CD4-positive, alpha-beta T cell (primary cell): ENCODE measurements at regions not wholly inside any gene's neighbourhood (a gene's known extent, or its start where the extent isn't known, plus 50 kb on each side); places are given as distances from the start of the nearest gene placed in this dataset.

ENCODE experiments used
- ATAC-seq: fragments of 200-7000 bp; cut with Tn5 transposase; one replicate; pipeline ENCODE4 v1.10.0; 2022; ENCODE audit warnings: mild to moderate bottlenecking; ENCODE audit not compliant: poor library complexity
- CTCF ChIA-PET: fragments of 350-600 bp; sonication (Branson Sonifier 250); formaldehyde crosslinking; loops from one replicate; lab custom pipeline; 2021; ENCODE audit warnings: antibody characterized with exemption, inconsistent platforms; lab: Charles Lee
- POLR2A ChIA-PET: fragments of 350-600 bp; sonication (Branson Sonifier 250); formaldehyde crosslinking; loops from one replicate; lab custom pipeline; 2021; ENCODE audit warnings: antibody characterized with exemption, inconsistent platforms; lab: Charles Lee
- DNase-seq, 14 experiments: peaks; one replicate each; pipeline ENCODE4 v3.0.0-alpha.2; 2013 to 2020; ENCODE audit warnings: mixed read lengths in 2 of 14
- H3K27ac ChIP-seq, 2 donors: one replicate each; pipeline versions ENCODE4 v1.5.1 to v1.7.0; 2013; ENCODE audit warnings: low read length in 2 of 2, low read depth in 1 of 2, mild to moderate bottlenecking in 1 of 2
- H3K27me3 ChIP-seq, 2 experiments: 1 replicate in 1 of 2; 2 replicates in 1 of 2; pipeline versions ENCODE4 v1.6.1 to v1.7.0; 2013; ENCODE audit warnings: low read length in 2 of 2, control low read depth in 1 of 2, mild to moderate bottlenecking in 1 of 2, moderate library complexity in 1 of 2; ENCODE audit not compliant: insufficient read depth in 2 of 2, control insufficient read depth in 1 of 2
- H3K36me3 ChIP-seq: one replicate; pipeline ENCODE4 v1.6.1; 2013; ENCODE audit warnings: low read length, control low read depth; ENCODE audit not compliant: insufficient read depth
- H3K4me1 ChIP-seq: one replicate; pipeline ENCODE4 v1.6.1; 2013; ENCODE audit warnings: low read length, control low read depth; ENCODE audit not compliant: insufficient read depth
- H3K4me3 ChIP-seq: one replicate; pipeline ENCODE4 v1.5.1; 2013; ENCODE audit warnings: mild to moderate bottlenecking, low read length, moderate library complexity
- H3K9me3 ChIP-seq, 2 experiments: 1 replicate in 1 of 2; 2 replicates in 1 of 2; pipeline versions ENCODE4 v1.6.1 to v1.7.0; 2013; ENCODE audit warnings: low read length in 2 of 2, mild to moderate bottlenecking in 2 of 2, control low read depth in 1 of 2, moderate library complexity in 1 of 2; ENCODE audit not compliant: control insufficient read depth in 1 of 2, insufficient read depth in 1 of 2
- H3K27ac Mint-ChIP-seq: one replicate; pipeline ENCODE4 v1.8.0; 2020; ENCODE audit warnings: mixed read lengths
- H3K27me3 Mint-ChIP-seq: one replicate; pipeline ENCODE4 v1.8.0; 2021; ENCODE audit warnings: mixed read lengths
- H3K36me3 Mint-ChIP-seq: one replicate; pipeline ENCODE4 v1.8.0; 2021; ENCODE audit warnings: low read depth, mixed read lengths
- H3K4me1 Mint-ChIP-seq: one replicate; pipeline ENCODE4 v1.8.0; 2021; ENCODE audit warnings: low read depth, mixed read lengths
- H3K4me3 Mint-ChIP-seq: one replicate; pipeline ENCODE4 v1.8.0; 2020; ENCODE audit warnings: mild to moderate bottlenecking, mixed read lengths
- H3K9me3 Mint-ChIP-seq: one replicate; pipeline ENCODE4 v1.8.0; 2020; ENCODE audit warnings: mixed read lengths
- intact Hi-C, 2 experiments: fragments of 100-400 bp; cut with DNase I in 1 of 2; cut with micrococcal nuclease in 1 of 2; formaldehyde crosslinking; loops; one replicate each; pipeline versions ENCODE4 v1.15.1 to v1.9.0; 2023 to 2025; cut with DNase I, micrococcal nuclease
- TF ChIP-seq, protein P1 (sequence below): fragments of 200-600 bp; IDR thresholded peaks from one replicate; pipeline ENCODE4 v1.8.0; 2022; ENCODE audit warnings: antibody characterized with exemption, mild to moderate bottlenecking

DNA sequence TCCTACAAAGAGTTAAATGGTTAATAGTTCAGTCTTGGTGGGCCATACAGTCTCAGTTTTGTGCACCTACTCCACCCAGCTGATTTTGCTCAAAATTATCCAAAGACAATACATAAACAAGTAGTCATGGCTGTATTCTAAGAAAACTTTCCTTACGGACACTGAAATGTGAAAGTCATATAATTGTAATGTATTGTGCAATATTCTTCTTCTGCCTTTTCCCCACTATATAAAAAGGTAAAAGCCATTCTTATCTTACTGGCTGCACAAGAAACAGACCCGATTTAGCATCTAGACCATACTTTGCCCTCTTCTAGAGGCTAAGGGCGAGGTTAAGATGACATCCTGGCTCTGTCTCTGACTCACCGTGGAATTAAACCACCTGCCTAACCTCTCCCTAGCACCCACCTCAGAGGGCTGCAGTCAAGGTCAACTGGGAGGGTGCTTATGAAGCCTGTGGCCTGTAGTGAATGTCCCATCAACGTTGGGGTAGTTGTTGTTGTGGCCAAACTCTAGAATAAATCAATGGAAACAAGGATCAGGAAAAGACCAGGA, 63.8 kb upstream of the DOCK1 start:
- Mint-ChIP-seq H3K4me3 (no peak overlapping the region), H3K27me3 (peaks cover 5% of the 10 kb centered on the region), H3K27ac (no peak overlapping the region), H3K36me3 (no peaks in the 10 kb centered on the region), H3K9me3 (no peaks in the 10 kb centered on the region), H3K4me1 (no peaks in the 10 kb centered on the region)
- POLR2A ChIA-PET: no interaction called here
- H3K27me3 ChIP-seq: no peaks in the 10 kb centered on the region
- no peak overlapping the region for H3K4me3 ChIP-seq
- intact Hi-C loops: no loop called here
- H3K27ac ChIP-seq: no peak overlapping the region
- CTCF ChIA-PET: no interaction called here
- peaks cover 0 to 16% of the 10 kb centered on the region in 2 experiments for H3K9me3 ChIP-seq
- DNase-seq: no peak
- no peaks in the 10 kb centered on the region for H3K4me1 ChIP-seq
- H3K36me3 ChIP-seq: no peaks in the 10 kb centered on the region
- TF ChIP-seq, protein P1, sequence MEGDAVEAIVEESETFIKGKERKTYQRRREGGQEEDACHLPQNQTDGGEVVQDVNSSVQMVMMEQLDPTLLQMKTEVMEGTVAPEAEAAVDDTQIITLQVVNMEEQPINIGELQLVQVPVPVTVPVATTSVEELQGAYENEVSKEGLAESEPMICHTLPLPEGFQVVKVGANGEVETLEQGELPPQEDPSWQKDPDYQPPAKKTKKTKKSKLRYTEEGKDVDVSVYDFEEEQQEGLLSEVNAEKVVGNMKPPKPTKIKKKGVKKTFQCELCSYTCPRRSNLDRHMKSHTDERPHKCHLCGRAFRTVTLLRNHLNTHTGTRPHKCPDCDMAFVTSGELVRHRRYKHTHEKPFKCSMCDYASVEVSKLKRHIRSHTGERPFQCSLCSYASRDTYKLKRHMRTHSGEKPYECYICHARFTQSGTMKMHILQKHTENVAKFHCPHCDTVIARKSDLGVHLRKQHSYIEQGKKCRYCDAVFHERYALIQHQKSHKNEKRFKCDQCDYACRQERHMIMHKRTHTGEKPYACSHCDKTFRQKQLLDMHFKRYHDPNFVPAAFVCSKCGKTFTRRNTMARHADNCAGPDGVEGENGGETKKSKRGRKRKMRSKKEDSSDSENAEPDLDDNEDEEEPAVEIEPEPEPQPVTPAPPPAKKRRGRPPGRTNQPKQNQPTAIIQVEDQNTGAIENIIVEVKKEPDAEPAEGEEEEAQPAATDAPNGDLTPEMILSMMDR: no peak
- no peak for ATAC-seq

DNA sequence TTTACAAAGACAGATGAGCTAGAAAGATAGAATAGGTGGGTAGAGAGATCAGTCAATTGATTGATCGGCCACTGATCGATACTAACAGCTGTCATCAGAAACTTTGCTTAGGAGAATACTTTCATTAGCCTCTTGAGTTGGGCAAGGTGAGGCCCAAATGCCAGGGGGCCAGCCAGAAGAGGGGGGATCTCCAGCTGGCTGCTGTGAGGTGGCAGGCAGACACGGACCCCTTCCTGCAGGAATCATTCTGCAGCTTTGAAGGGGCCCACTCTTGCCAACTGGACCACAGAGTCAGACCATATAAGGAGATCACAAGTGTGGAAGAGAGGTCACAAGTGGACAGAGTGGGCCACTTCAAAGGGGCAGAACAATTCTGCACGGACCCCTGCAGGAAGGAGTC, 62.9 kb upstream of the DOCK1 start:
- peaks cover 0 to 18% of the 10 kb centered on the region in 2 experiments for H3K9me3 ChIP-seq
- ATAC-seq (no peak), DNase-seq (no peak)
- H3K4me1 ChIP-seq: no peaks in the 10 kb centered on the region
- H3K27ac ChIP-seq: no peak overlapping the region
- TF ChIP-seq, protein P1: no peak
- intact Hi-C loops: no loop called here
- no peaks in the 10 kb centered on the region for H3K27me3 ChIP-seq
- CTCF ChIA-PET: no interaction called here
- H3K36me3 ChIP-seq: no peaks in the 10 kb centered on the region
- Mint-ChIP-seq H3K4me1 (no peaks in the 10 kb centered on the region), H3K36me3 (no peaks in the 10 kb centered on the region), H3K27me3 (no peaks in the 10 kb centered on the region), H3K4me3 (no peak overlapping the region), H3K27ac (no peak overlapping the region), H3K9me3 (no peaks in the 10 kb centered on the region)
- POLR2A ChIA-PET: no interaction called here
- H3K4me3 ChIP-seq: no peak overlapping the region

DNA sequence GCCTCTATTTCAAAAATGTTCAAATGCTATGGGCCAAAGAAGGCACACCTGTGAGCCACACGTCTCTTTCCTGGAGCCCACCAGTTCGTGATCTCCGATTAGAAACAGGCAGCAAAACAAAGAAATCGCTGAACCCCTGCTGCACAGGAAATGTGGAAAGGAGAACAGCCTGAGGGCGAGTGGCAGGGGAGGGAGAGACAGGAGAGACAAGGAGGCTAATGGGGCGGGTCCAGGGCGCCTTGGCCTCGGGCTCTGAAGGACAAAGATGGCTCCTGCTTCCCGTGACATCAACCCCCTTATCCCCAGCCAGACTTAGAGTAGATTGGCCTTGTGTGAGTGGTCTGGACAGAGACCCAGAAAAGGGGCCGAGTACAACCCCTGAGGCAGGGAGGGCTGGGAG, 62.4 kb upstream of the DOCK1 start:
- Mint-ChIP-seq H3K4me3 (no peak overlapping the region), H3K4me1 (no peaks in the 10 kb centered on the region), H3K9me3 (no peaks in the 10 kb centered on the region), H3K36me3 (no peaks in the 10 kb centered on the region), H3K27ac (no peak overlapping the region), H3K27me3 (no peaks in the 10 kb centered on the region)
- ChIA-PET CTCF (no interaction called here), POLR2A (no interaction called here)
- H3K9me3 ChIP-seq: peaks cover 0 to 18% of the 10 kb centered on the region in 2 experiments
- H3K4me1 ChIP-seq: no peaks in the 10 kb centered on the region
- DNase-seq (no peak), ATAC-seq (no peak)
- intact Hi-C loops: no loop called here
- H3K4me3 ChIP-seq: no peak overlapping the region
- no peaks in the 10 kb centered on the region for H3K27me3 ChIP-seq
- TF ChIP-seq, protein P1: no peak
- H3K36me3 ChIP-seq: no peaks in the 10 kb centered on the region
- no peak overlapping the region for H3K27ac ChIP-seq
